ENCODE measurements at regions not wholly inside any gene's neighbourhood (a gene's known extent, or its start where the extent isn't known, plus 50 kb on each side); places are given as distances from the start of the nearest gene placed in this dataset.

- Mint-ChIP-seq H3K27ac (ENCODE audit: unreplicated experiment) (no peak overlapping the region), H3K9me3 (ENCODE audit: unreplicated experiment) (no peaks in the 10 kb centered on the region), H3K4me1 (ENCODE audit: unreplicated experiment) (peaks cover 15% of the 10 kb centered on the region), H3K4me3 (ENCODE audit: unreplicated experiment) (no peak overlapping the region), H3K36me3 (ENCODE audit: low read depth, unreplicated experiment) (no peaks in the 10 kb centered on the region), H3K27me3 (ENCODE audit: unreplicated experiment) (peaks cover 2% of the 10 kb centered on the region)
- no peak for TF ChIP-seq CTCF (IDR thresholded peaks at IDR 0.05; ENCODE audit: unreplicated experiment)
- DNase-seq (ENCODE audit: low spot score), result no peak
These were observed 58.3 kb upstream of the PDE10A start for GRCh38 chr6:165721356-165721755.

DNA sequence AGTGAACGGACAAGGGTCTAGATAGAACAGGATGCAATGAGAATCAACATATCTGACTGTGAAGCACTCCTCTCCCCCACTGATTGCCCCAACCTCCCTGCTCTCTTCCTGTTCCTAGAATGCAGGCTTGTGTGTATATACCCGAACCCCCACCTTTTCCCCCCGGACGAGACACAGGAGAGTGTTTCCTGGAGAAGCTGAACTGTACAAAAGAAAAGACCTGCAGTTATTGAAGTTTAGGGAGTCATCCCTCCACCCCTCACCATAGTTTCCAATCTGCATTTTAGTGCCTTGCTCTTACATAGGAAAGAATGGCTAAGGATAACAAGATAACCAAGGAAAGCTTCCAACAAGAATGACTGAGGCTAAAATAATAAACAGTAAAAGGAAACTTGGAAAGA lies 55.5 kb upstream of the PDE10A start:
- DNase-seq (ENCODE audit: low spot score), result no peak
- Mint-ChIP-seq H3K4me1 (ENCODE audit: unreplicated experiment) (peaks cover 15% of the 10 kb centered on the region), H3K36me3 (ENCODE audit: low read depth, unreplicated experiment) (no peaks in the 10 kb centered on the region), H3K27ac (ENCODE audit: unreplicated experiment) (no peak overlapping the region), H3K9me3 (ENCODE audit: unreplicated experiment) (no peaks in the 10 kb centered on the region), H3K27me3 (ENCODE audit: unreplicated experiment) (no peaks in the 10 kb centered on the region), H3K4me3 (ENCODE audit: unreplicated experiment) (no peak overlapping the region)
- no peak for TF ChIP-seq CTCF (IDR thresholded peaks at IDR 0.05; ENCODE audit: unreplicated experiment)

GRCh38 chr6:165717732-165718465 lies 54.9 kb upstream of the PDE10A start:
- H3K4me1 Mint-ChIP-seq (ENCODE audit: unreplicated experiment), result peaks cover 15% of the 10 kb centered on the region
- no peaks in the 10 kb centered on the region for H3K36me3 Mint-ChIP-seq (ENCODE audit: low read depth, unreplicated experiment)
- DNase-seq (ENCODE audit: low spot score), result no peak
- no peak overlapping the region for H3K27ac Mint-ChIP-seq (ENCODE audit: unreplicated experiment)
- no peak for TF ChIP-seq CTCF (IDR thresholded peaks at IDR 0.05; ENCODE audit: unreplicated experiment)
- no peaks in the 10 kb centered on the region for H3K9me3 Mint-ChIP-seq (ENCODE audit: unreplicated experiment)
- H3K27me3 Mint-ChIP-seq (ENCODE audit: unreplicated experiment), result no peaks in the 10 kb centered on the region
- H3K4me3 Mint-ChIP-seq (ENCODE audit: unreplicated experiment), result no peak overlapping the region

GRCh38 chr6:165716886-165717285 lies 53.8 kb upstream of the PDE10A start:
- Mint-ChIP-seq H3K27me3 (ENCODE audit: unreplicated experiment) (no peaks in the 10 kb centered on the region), H3K9me3 (ENCODE audit: unreplicated experiment) (no peaks in the 10 kb centered on the region), H3K4me3 (ENCODE audit: unreplicated experiment) (no peak overlapping the region), H3K36me3 (ENCODE audit: low read depth, unreplicated experiment) (no peaks in the 10 kb centered on the region), H3K27ac (ENCODE audit: unreplicated experiment) (no peak overlapping the region), H3K4me1 (ENCODE audit: unreplicated experiment) (peaks cover 15% of the 10 kb centered on the region)
- DNase-seq (ENCODE audit: low spot score), result no peak
- TF ChIP-seq CTCF (IDR thresholded peaks at IDR 0.05; ENCODE audit: unreplicated experiment), result no peak

DNA sequence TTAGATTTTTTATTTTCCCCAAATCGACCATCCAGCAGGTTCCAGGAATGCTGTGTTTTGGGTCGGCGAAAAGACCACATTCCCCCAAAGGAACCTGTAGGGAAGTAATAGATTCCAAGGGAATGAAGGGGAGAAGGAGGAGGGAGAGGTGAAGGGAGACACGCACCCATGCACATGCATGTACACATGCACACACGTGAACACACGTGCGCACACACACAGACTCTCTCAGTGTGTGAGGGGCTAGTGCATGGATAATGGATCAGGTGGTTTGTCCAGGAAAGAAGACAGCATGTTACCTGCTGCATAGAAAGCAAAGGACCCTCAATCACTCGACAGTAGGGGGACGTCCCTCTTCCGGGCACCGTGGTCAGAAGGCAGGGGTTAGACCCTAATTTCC lies 52.4 kb upstream of the PDE10A start:
- no peaks in the 10 kb centered on the region for H3K27me3 Mint-ChIP-seq (ENCODE audit: unreplicated experiment)
- H3K9me3 Mint-ChIP-seq (ENCODE audit: unreplicated experiment), result no peaks in the 10 kb centered on the region
- H3K36me3 Mint-ChIP-seq (ENCODE audit: low read depth, unreplicated experiment), result no peaks in the 10 kb centered on the region
- TF ChIP-seq CTCF (IDR thresholded peaks at IDR 0.05; ENCODE audit: unreplicated experiment), result no peak
- H3K4me3 Mint-ChIP-seq (ENCODE audit: unreplicated experiment), result no peak overlapping the region
- DNase-seq (ENCODE audit: low spot score), result no peak
- H3K4me1 Mint-ChIP-seq (ENCODE audit: unreplicated experiment), result peaks cover 15% of the 10 kb centered on the region
- no peak overlapping the region for H3K27ac Mint-ChIP-seq (ENCODE audit: unreplicated experiment)

All from endothelial cell (in vitro differentiated cells).